ENCODE measurements at regions not wholly inside any gene's neighbourhood (a gene's known extent, or its start where the extent isn't known, plus 50 kb on each side); places are given as distances from the start of the nearest gene placed in this dataset.
"Not testable (repeated sequence)": the region's sequence is repeated elsewhere in the genome, so short reads cannot be mapped to it uniquely, and the experiment has no call there.

DNA sequence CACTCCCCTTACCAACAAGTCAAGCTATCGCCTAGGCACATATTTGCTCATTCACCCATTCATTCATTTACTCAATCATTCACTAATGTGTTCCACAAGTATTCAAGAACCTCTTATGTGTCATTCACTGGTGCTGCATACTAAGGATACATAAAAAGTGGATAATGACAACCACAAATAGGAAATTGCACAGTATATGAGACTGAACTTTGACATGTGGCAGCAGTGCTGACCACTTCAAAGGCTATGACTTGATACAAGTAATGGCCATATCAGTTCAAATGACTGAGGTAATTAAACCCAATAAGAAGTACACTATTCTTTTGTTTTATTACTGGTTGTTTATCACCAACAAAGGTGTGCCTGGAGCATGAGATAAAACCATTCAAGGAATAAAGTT, 282.5 kb downstream of the KLHL13 start:
- ChIA-PET POLR2A (no interaction called here), CTCF (no interaction called here)
- no peak for DNase-seq (ENCODE audit: extremely low spot score)
- TF ChIP-seq LEF1 (IDR thresholded peaks at IDR 0.05; ENCODE audit: borderline replicate concordance) (no peak), BHLHE40 (IDR thresholded peaks at IDR 0.05; ENCODE audit: borderline replicate concordance) (no peak), NFRKB (IDR thresholded peaks at IDR 0.05) (no peak), CTBP1 (IDR thresholded peaks at IDR 0.05; ENCODE audit: borderline replicate concordance) (no peak), FOXA1 (IDR thresholded peaks at IDR 0.05) (no peak), SUZ12 (IDR thresholded peaks at IDR 0.05) (no peak), FOXK2 (IDR thresholded peaks at IDR 0.05) (no peak), FOXM1 (IDR thresholded peaks at IDR 0.05; ENCODE audit: borderline replicate concordance) (no peak), ARNT (IDR thresholded peaks at IDR 0.05) (no peak), HDGF (IDR thresholded peaks at IDR 0.05; ENCODE audit: borderline replicate concordance) (no peak), ZNF384 (IDR thresholded peaks at IDR 0.05) (no peak), L3MBTL2 (conservative IDR thresholded peaks at IDR 0.05) (no peak), ELF4 (IDR thresholded peaks at IDR 0.05) (no peak), PKNOX1 (IDR thresholded peaks at IDR 0.05) (no peak), TARDBP (IDR thresholded peaks at IDR 0.05) (no peak), SP1 (IDR thresholded peaks at IDR 0.05) (no peak)

GRCh38 chrX:117821472-117821871, 295.1 kb downstream of the KLHL13 start:
- CTCF ChIA-PET, POLR2A ChIA-PET: not testable (repeated sequence)

DNA sequence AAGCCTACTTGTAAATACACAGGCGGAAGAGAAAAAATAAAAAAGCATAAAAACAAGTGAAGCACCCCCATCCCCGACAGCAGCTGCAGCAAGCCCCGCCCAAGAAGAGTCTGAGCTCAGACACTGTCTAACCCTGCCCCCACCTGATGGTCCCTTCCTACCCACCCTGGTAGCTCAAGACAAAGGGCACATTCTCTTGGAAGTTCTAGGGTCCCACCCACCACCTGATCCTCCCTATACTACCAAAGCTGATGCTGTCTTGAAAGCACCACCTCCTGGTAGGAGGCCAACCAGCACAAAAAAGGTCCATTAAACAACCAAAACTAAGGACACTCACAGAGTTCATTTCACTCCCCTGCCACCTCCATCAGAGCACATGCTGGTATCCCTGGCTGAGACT, 308.2 kb downstream of the KLHL13 start:
- POLR2A ChIA-PET, result no interaction called here
- CTCF ChIA-PET, result interaction anchor here (0.6 kb wide), 1 partner anchor 1146 kb away, joined by 3 read pairs; no protein-coding TSS in a partner anchor
- DNase-seq (ENCODE audit: extremely low spot score), result no peak
- TF ChIP-seq SP1 (IDR thresholded peaks at IDR 0.05), result no peak
- no peak for TF ChIP-seq NFRKB (IDR thresholded peaks at IDR 0.05)
- no peak for TF ChIP-seq ELF4 (IDR thresholded peaks at IDR 0.05)
- TF ChIP-seq L3MBTL2 (conservative IDR thresholded peaks at IDR 0.05), result no peak
- TF ChIP-seq HDGF (IDR thresholded peaks at IDR 0.05; ENCODE audit: borderline replicate concordance), result no peak
- TF ChIP-seq SUZ12 (IDR thresholded peaks at IDR 0.05), result no peak
- TF ChIP-seq FOXK2 (IDR thresholded peaks at IDR 0.05), result no peak
- no peak for TF ChIP-seq PKNOX1 (IDR thresholded peaks at IDR 0.05)
- TF ChIP-seq ARNT (IDR thresholded peaks at IDR 0.05), result no peak
- TF ChIP-seq CTBP1 (IDR thresholded peaks at IDR 0.05; ENCODE audit: borderline replicate concordance), result no peak
- no peak for TF ChIP-seq ZNF384 (IDR thresholded peaks at IDR 0.05)
- TF ChIP-seq BHLHE40 (IDR thresholded peaks at IDR 0.05; ENCODE audit: borderline replicate concordance), result no peak
- no peak for TF ChIP-seq FOXM1 (IDR thresholded peaks at IDR 0.05; ENCODE audit: borderline replicate concordance)
- TF ChIP-seq FOXA1 (IDR thresholded peaks at IDR 0.05), result no peak
- TF ChIP-seq LEF1 (IDR thresholded peaks at IDR 0.05; ENCODE audit: borderline replicate concordance), result no peak
- TF ChIP-seq TARDBP (IDR thresholded peaks at IDR 0.05), result no peak

More at GRCh38 chrX:117821472-117821871, 295.1 kb downstream of the KLHL13 start:
- DNase-seq (ENCODE audit: extremely low spot score), result not testable (repeated sequence)

DNA sequence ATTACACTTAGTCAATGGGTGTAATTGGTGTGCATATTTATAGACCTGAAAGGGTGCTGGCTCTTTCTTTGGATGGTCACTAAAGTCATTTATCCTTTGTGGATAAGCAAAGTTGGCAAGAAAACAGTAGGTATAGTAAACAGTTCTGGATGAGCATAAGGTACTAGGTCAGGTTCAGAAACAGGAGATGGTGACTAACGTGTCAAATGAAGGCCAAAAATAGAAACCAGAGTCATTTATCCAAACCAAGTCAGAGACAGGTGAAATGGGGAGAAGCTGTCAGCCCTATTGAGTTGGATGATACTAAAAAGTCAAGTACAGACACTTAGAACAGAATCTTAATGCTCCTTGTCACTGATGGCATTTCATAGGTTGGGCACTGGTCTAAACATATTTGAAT, 313.1 kb downstream of the KLHL13 start:
- ChIA-PET CTCF (no interaction called here), POLR2A (no interaction called here)
- TF ChIP-seq HDGF (IDR thresholded peaks at IDR 0.05; ENCODE audit: borderline replicate concordance) (no peak), FOXK2 (IDR thresholded peaks at IDR 0.05) (no peak), FOXM1 (IDR thresholded peaks at IDR 0.05; ENCODE audit: borderline replicate concordance) (no peak), L3MBTL2 (conservative IDR thresholded peaks at IDR 0.05) (no peak), CTBP1 (IDR thresholded peaks at IDR 0.05; ENCODE audit: borderline replicate concordance) (no peak), BHLHE40 (IDR thresholded peaks at IDR 0.05; ENCODE audit: borderline replicate concordance) (no peak), ELF4 (IDR thresholded peaks at IDR 0.05) (no peak), NFRKB (IDR thresholded peaks at IDR 0.05) (no peak), SP1 (IDR thresholded peaks at IDR 0.05) (no peak), PKNOX1 (IDR thresholded peaks at IDR 0.05) (no peak), ZNF384 (IDR thresholded peaks at IDR 0.05) (no peak), ARNT (IDR thresholded peaks at IDR 0.05) (no peak), LEF1 (IDR thresholded peaks at IDR 0.05; ENCODE audit: borderline replicate concordance) (no peak), FOXA1 (IDR thresholded peaks at IDR 0.05) (no peak), SUZ12 (IDR thresholded peaks at IDR 0.05) (no peak), TARDBP (IDR thresholded peaks at IDR 0.05) (no peak)
- no peak for DNase-seq (ENCODE audit: extremely low spot score)

DNA sequence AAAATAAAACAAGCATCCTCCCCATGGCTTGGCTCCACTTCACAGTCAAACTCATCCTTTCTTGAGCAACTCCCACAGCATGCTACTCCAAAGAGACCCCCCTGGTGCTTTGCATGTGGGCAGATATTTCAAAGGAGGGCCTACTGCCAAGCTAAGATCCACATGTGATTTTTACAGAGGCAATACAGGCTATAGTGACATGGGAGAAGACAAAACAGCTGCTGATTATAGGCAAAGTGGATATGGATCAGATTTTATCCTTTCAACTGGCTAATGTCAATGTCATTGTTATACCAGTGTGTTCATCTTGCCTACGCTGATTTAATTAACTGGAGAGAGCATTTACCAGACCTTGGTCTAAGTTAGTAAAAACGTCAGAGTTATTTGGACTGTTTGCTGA, 328.3 kb downstream of the KLHL13 start:
- CTCF ChIA-PET, result no interaction called here
- POLR2A ChIA-PET, result no interaction called here
- TF ChIP-seq FOXM1 (IDR thresholded peaks at IDR 0.05; ENCODE audit: borderline replicate concordance) (no peak), SP1 (IDR thresholded peaks at IDR 0.05) (no peak), ZNF384 (IDR thresholded peaks at IDR 0.05) (no peak), LEF1 (IDR thresholded peaks at IDR 0.05; ENCODE audit: borderline replicate concordance) (no peak), NFRKB (IDR thresholded peaks at IDR 0.05) (no peak), PKNOX1 (IDR thresholded peaks at IDR 0.05) (no peak), BHLHE40 (IDR thresholded peaks at IDR 0.05; ENCODE audit: borderline replicate concordance) (no peak), HDGF (IDR thresholded peaks at IDR 0.05; ENCODE audit: borderline replicate concordance) (no peak), ELF4 (IDR thresholded peaks at IDR 0.05) (no peak), CTBP1 (IDR thresholded peaks at IDR 0.05; ENCODE audit: borderline replicate concordance) (no peak), ARNT (IDR thresholded peaks at IDR 0.05) (no peak), FOXK2 (IDR thresholded peaks at IDR 0.05) (no peak), FOXA1 (IDR thresholded peaks at IDR 0.05) (no peak), L3MBTL2 (conservative IDR thresholded peaks at IDR 0.05) (no peak), SUZ12 (IDR thresholded peaks at IDR 0.05) (no peak), TARDBP (IDR thresholded peaks at IDR 0.05) (no peak)
- DNase-seq (ENCODE audit: extremely low spot score), result no peak

Data from HEK293T (cell line).